Astrocyte of the hippocampus (primary cell): ENCODE measurements at regions not wholly inside any gene's neighbourhood (a gene's known extent, or its start where the extent isn't known, plus 50 kb on each side); places are given as distances from the start of the nearest gene placed in this dataset.

ENCODE experiments used
- DNase-seq: peaks from one replicate; pipeline ENCODE4 v3.0.0; 2011; ENCODE audit warnings: low read depth, low spot score

- peak; percentile 55 for DNase-seq
Measured at GRCh38 chr6:141677598-141678211, 455.0 kb upstream of the GJE1 start.

- peak; percentile 27 for DNase-seq
Measured at GRCh38 chr6:141675957-141676356, 456.8 kb upstream of the GJE1 start.

- no peak for DNase-seq
Measured at GRCh38 chr6:141669141-141669540, 463.6 kb upstream of the GJE1 start.

GRCh38 chr6:141667580-141668309 lies 465.0 kb upstream of the GJE1 start:
- peak; percentile 18 for DNase-seq

GRCh38 chr6:141666187-141666586 lies 466.5 kb upstream of the GJE1 start:
- DNase-seq = no peak

- no peak for DNase-seq
Measured at GRCh38 chr6:141664744-141665143, 468.0 kb upstream of the GJE1 start.

- DNase-seq = no peak
Measured at GRCh38 chr6:141659582-141659981, 473.1 kb upstream of the GJE1 start.

- DNase-seq = no peak
Measured at GRCh38 chr6:141658696-141659095, 474.0 kb upstream of the GJE1 start.

GRCh38 chr6:141657812-141658211 lies 474.9 kb upstream of the GJE1 start:
- no peak for DNase-seq

- DNase-seq = peak; percentile 7
Measured at GRCh38 chr6:141653590-141653989, 479.1 kb upstream of the GJE1 start.

- no peak for DNase-seq
Measured at GRCh38 chr6:141641951-141642350, 490.8 kb upstream of the GJE1 start.

GRCh38 chr6:141641406-141641805 lies 491.3 kb upstream of the GJE1 start:
- no peak for DNase-seq

GRCh38 chr6:141635621-141636020 lies 497.1 kb upstream of the GJE1 start:
- DNase-seq = no peak

GRCh38 chr6:141634269-141634668 lies 498.5 kb upstream of the GJE1 start:
- no peak for DNase-seq

- DNase-seq = no peak
Measured at GRCh38 chr6:141624301-141624700, 508.4 kb upstream of the GJE1 start.

- no peak for DNase-seq
Measured at GRCh38 chr6:141618180-141618581, 514.5 kb upstream of the GJE1 start.

GRCh38 chr6:141610741-141611140 lies 522.0 kb upstream of the GJE1 start:
- peak; percentile 15 for DNase-seq

GRCh38 chr6:141607956-141608355 lies 524.8 kb upstream of the GJE1 start:
- DNase-seq = no peak

- no peak for DNase-seq
Measured at GRCh38 chr6:141598487-141598886, 534.2 kb upstream of the GJE1 start.

- DNase-seq = no peak
Measured at GRCh38 chr6:141594874-141595273, 537.9 kb upstream of the GJE1 start.

GRCh38 chr6:141593311-141593710 lies 539.4 kb upstream of the GJE1 start:
- no peak for DNase-seq

GRCh38 chr6:141587482-141588266 lies 545.1 kb upstream of the GJE1 start:
- DNase-seq = peak; percentile 23
